Hindlimb muscle (tissue), 1 donor: ENCODE measurements at regions not wholly inside any gene's neighbourhood (a gene's known extent, or its start where the extent isn't known, plus 50 kb on each side); places are given as distances from the start of the nearest gene placed in this dataset.
"Not testable (repeated sequence)": the region's sequence is repeated elsewhere in the genome, so short reads cannot be mapped to it uniquely, and the experiment has no call there.

ENCODE experiments used
- DNase-seq: peaks from one replicate; pipeline ENCODE4 v3.0.0-alpha.2; 2013

DNA sequence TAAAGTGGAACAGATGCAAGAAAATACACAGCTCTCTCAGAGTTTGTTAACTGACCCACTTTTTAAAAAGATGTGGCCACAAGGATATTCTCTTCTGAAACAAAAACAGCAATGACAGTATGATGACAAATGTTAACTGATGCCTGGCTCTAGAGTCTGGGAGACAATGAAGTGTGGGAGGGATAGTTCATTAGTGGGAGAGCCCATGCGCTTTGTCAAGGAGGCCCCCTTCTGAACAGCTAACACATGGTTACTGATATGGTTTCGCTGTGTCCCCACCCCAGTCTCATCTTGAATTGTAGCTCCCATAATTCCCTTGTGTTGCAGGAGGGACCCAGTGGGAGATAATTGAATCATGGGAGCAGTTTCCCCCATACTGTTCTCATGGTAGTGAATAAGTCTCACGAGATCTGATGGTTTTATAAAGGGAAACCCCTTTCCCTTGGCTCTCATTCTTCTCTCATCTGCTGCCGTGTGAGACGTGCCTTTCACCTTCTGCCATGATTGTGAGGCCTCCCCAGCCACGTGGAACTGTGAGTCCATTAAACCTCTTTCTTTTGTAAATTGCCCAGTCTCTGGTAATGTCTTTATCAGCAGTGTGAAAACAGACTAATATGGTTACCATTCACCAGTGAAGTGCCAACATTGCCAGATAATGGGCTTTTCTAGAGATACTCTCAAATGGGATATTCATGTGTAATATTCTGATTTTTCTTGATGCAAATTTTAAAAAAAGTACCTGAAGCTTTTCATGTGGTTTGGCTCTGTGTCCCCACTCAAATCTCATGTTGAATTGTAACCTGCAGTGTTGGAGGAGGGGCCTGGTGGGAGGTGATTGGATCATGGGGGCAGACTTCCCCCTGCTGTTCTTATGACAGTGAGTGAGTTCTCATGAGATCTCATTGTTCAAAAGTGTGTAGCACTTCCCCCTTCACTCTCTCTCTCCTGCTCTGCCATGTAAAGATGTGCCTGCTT, 435.8 kb downstream of the SHISA9 start:
- not testable (repeated sequence) for DNase-seq

DNA sequence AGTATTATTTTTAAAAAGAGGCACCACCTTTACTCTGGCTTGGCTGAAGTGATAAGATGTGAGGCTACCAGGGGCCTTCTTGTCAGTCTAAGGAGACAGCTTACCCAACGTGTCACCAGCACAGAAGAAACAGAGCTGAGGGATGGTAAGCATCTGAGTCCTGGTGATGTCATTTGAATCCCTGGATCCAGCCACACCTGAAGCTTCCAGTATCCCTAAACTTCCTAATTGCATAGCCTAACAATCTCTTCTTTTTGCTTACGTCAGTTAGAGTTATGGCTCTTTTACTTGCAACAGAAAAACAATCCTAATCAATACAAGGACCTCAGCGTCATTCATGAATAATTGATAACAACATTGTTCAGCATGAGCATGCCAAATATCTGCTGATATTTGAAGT, 436.6 kb downstream of the SHISA9 start:
- DNase-seq, result no peak

DNA sequence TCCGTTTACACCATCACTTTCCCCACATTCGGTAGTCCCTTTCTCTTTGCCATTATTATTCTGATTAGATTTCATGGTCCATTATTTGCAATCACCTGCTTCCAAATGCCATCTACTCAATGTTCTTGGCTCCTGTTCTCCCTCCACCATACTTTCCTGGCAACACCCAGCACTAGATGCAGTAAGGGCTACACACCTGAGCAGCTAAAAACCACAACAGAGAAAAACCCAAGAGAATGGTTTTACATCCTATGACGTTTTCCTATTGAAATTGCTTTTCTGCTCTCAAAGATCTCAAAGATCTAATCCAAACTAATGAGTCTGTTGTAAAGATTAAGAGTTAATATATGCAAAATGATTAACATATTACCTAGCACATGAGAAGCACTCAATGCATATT, 441.3 kb downstream of the SHISA9 start:
- DNase-seq, result no peak

DNA sequence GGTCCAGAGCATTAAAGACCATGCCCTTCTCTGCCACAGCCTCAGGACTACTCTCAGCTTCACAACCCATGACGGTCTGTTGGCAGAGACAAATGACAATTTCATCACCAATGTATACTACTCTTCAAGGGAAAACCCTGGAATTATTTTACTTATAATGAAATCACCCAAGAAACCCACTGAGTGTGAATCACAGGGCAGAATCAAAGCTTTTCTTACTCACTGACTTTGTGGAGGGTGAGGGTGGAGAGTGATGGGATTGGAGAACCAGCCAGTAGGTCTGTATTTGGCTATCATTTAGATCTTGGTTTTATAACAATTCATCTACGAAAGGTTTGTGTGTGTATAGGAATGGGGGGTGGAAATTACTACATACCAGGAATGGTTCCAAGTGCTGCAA, 442.6 kb downstream of the SHISA9 start:
- DNase-seq, result no peak

DNA sequence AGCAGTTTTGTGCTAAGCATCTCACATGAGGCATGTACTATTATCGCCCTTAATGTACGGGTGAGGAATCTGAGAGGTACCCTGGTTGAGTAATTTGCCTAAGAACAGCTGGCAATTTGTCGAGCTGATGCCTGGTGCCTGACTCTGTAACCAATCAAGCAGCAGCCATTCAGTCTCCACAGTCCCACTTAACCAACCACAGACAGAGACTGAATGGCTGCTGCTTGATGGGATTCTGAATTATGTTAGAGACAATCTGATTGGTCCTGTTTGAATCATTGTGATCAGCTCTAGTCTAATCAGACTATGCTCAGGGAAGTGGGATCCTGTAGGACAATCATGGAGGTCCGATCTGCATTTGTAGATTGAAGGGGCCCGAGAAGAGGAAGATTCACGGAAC, 447.0 kb downstream of the SHISA9 start:
- no peak for DNase-seq

DNA sequence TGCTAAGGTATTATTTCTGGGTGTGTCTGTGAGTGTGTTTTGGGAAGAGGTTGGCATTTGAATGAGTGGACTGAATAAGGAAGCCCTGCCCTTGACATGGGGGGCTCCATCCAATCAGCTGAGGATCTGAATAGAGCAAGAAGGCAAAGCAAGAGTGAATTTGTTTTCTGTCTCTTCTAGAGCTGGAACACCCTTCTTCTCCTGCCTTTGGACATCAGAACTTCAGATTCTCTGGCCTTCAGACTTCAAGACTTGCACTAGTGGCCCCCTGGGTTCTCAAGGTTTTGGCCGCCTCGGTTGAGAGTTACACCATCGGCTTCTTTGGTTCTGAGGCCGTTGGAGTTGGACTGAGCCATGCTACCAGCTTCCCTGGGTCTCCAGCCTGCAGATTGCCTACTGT, 448.6 kb downstream of the SHISA9 start:
- no peak for DNase-seq

DNA sequence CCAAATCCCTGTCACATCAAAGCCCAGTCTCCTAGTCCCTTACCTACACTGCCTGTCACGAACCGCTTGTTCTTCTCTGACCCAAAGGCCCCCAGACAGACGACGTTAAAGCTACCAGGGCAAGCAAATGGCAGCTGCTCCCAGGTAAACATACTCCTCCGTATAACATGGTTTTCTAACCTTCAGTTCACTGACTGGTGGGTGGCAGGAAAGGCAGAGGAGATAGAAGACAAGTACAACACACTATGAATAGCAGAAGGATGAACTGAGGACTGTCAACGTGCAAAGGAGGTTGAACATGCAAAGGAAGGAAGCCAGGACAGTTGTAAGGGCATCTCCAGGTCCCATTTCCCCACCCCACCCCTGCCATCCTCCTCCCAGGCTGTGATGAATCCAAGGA, 449.8 kb downstream of the SHISA9 start:
- no peak for DNase-seq

DNA sequence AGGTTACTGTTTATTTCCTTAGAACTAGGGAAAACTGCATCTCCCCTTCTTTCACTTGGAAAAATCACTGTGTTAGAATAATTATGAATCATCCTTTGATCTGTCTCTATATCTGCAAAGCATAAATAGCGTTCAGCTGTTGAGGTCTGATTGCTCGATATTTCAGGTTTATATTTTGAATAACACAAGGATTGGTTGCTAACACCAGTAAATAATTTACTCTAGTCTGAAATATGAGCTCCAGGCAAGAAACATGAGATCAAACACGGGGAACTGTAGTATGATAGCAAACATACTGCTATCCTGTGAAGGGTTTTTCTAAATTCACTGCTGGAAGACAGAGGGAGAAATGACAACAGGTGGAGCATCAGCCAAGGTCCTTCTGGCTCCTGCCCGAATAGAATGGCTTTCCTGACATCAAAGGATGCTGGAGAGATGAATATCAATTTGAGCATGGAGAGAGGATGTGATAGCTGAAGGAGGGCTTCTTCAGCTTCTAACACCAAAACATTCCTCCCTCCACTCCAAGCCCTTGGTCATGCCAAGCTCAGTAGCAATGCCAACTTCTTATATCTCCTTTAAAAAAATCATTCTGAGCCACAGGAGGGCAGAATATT, 450.3 kb downstream of the SHISA9 start:
- no peak for DNase-seq

DNA sequence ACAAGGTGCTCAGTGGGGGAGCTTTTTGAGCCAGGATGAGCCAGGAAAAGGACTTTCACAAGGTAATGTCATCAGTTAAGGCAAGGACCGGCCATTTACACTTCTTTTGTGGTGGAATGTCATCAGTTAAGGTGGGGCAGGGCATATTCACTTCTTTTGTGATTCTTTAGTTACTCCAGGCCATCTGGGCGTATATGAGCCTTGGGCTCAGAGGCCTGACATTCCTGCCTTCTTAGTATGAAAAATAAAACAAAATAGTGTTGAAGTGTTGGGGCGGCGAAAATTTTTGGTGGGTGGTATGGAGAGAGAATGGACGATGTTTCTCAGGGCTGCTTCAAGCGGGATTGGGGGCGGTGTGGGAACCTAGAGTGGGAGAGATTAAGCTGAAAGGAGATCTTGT, 451.4 kb downstream of the SHISA9 start:
- DNase-seq, result not testable (repeated sequence)

DNA sequence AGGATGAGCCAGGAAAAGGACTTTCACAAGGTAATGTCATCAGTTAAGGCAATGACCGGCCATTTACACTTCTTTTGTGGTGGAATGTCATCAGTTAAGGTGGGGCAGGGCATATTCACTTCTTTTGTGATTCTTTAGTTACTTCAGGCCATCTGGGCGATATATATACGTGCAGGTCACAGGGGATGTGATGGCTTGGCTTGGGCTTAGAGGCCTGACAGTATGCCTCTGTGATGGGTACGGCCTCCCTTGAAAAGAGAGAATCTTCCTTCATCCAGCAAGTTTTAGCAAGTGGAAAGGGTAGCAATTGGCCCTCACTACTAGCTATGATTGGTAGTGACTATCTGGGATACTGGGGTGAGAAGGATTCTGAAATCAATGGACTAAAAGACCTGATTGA, 456.4 kb downstream of the SHISA9 start:
- not testable (repeated sequence) for DNase-seq

DNA sequence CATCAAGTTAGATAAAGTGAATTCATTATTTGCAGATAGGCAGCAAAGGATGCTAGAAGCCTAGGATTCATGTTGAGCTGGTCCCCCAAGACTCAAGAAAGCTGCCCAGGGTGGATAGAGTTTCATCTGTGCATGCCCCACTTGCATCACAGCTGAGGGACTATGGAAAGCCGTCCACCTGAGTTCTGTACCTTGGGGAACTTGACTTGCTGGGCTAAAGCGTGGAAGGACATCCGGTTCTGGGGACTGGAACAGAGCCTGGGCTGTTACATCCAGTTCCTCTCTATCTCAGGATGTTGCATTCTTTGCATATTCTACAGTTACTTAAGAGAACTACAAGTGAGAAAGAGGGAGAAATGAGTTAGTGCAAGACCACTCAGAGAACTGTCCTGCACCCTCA, 458.4 kb downstream of the SHISA9 start:
- DNase-seq, result no peak

DNA sequence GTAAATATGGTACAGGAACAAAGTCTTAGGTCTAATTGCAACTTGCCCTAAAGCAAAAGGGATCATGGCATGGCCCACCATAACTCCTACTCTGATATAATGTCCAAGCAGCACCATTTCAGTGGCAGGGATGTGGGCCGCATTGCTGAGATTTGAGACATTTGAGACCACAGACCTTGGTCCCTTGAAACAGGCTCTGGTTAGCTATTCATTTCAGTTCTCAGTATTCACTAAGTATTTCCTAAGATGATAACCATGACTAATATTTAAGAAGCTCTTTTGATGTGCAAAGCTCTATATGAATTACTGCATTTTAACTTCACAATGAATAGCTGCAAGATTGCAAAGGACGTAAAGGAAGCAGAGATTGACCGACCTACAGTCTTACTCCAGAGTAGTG, 471.0 kb downstream of the SHISA9 start:
- no peak for DNase-seq

DNA sequence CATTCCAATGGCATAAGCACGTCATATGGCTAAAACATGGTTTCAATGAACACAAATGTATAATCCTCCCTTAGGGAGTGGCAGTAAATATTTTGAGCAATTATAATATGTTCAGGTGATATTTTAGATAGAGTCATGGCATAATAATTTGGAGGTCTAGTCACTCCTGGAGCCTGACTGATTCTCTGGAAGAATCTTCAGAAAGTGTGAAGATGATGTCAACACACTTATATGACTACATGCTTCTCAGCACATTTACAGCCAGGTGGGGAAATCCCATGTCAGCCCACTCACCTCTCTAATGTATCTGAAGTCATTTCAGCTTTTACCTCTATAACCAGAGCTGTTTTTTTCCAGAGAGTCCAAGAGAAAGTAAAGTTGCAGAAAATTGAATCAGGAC, 474.8 kb downstream of the SHISA9 start:
- DNase-seq, result no peak

DNA sequence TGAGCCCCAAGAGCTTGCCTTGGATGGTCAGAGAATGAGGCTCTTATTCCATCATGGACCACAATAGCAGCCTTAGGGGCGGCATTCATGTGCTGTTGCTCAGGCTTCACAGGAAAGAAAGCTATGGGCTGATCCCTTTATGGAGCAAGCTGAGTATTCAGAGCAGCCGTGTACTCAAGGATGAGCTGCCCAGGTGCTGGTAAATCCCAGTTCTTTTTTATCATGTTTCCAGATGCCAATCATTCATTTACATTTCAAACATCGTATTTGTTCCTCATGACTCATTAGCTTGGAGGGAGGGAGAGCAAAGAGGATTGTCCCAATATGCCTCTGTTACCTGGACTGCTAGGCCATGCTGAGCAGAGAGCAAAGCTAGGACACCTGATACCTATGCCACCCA, 475.7 kb downstream of the SHISA9 start:
- DNase-seq, result no peak

DNA sequence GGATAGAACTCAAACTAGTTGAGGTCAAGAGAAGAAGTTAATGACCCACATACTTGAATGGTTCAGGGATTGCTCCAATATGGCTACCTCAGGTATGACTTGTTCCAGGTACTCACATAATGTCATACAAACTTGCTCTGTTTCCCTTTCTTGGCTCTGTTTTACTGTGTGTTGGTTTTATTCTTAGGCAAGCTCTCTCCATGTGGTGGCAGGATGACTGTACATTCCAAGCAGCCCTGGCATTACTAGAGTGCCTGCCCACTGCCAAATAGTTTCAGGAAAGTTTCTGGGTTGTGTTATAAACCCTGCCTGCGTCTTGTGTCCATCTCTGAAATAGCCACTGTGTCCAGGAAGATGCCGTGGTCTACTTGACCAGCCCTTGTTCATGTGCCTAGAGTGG, 476.8 kb downstream of the SHISA9 start:
- no peak for DNase-seq

DNA sequence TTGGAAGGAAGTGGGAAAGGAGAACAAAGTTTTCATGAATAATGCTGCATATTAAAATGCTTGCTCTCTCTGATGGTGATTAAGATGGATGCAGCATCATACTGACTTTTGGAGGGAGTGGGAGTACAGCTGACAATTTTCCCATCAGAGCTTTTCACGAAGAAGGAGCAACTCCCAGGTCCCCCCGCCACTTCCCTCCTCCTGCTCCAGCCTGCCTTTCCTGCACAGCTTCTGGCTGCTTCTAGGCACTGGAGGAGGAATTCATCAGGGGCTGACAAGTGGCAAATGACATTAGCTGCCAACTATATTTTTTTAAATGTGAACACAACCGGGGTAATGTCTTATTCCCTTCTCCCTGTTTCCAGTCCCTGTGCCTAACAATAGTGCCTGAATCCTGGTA, 477.9 kb downstream of the SHISA9 start:
- no peak for DNase-seq

DNA sequence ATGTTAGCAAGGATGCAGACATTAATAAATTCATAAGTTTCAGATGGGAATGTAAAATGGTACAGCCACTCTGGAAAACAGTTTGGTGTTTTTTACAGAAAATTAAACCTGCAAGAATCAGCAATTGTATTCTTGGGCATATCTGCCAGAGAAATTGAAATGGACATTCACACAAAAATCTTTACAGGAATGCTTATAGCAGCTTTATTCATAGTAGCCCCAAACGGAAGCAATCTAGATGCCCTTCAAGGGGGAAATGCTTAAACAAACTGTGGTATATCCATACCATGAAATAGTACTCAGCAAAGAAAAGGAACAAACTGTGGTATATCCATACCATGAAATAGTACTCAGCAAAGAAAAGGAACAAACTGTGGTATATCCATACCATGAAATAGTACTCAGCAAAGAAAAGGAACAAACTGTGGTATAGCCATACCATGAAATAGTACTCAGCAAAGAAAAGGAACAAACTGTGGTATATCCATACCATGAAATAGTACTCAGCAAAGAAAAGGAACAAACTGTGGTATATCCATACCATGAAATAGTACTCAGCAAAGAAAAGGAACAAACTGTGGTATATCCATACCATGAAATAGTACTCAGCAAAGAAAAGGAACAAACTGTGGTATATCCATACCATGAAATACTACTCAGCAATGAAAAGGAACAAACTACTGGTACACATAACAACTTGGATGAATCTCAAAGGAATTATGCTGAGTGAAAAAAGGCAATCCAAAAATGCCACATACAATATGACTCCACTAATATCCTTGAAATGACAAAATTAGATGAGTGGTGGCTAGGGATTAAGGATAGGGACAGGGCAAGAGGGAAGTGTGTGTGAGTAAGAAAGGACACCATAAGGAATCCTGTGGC, 484.0 kb downstream of the SHISA9 start:
- DNase-seq, result not testable (repeated sequence)

DNA sequence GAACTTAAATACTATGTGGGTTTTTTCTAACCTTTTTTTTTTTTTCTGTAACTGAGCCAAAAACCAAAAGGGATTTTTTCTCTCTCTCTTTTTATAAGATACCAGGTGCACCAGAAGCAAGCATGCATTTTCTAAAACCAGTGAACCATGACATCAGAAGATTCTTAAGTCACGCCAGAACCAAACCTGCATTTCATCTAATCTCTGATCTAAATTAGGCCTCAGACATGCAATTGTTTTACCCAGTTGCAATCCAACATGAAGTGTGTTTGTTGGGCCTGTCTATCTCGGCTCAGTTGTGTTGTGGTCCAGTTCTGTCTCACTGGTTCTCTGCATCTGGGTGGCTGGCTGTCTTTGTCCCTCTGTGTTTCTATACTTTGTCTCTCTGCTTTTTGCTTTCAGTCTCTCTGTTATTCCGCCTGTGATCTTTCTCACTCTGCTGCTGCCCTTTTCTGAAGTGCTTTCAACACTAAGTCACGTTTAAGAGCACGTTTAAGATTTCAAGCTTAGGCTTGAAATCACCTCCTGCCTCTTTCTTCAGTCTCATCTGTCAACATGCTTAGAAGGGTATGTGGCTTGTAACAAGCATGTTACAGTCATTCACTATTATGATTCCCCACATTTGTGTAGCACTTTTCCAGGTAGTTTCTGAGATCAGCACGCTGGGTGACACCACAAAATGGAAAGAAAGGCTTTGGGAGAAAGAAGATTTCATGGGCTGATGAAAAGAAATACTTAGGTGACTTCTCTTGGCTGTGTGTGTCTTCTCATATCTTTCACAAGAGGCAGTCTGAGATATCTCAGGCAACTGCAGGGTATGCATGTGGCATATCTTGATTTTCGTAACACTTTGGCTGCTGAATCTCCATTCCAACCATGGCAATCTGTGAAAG, 488.9 kb downstream of the SHISA9 start:
- DNase-seq, result no peak

DNA sequence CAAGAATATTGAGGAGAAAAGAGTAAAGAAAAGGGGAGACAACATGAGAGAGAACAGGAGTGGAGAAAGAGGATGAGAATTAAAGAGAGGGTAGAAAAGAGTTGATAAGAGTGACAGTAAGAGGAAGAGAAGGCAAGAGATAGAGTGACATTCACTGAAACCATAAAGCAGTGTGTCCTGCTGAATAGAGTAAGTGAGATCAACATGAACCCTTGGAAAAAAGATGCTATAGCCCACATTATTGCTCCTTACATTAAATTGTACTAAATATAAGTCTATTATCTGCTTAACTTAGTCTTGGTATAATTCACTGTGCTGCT, 489.5 kb downstream of the SHISA9 start:
- DNase-seq, result no peak

DNA sequence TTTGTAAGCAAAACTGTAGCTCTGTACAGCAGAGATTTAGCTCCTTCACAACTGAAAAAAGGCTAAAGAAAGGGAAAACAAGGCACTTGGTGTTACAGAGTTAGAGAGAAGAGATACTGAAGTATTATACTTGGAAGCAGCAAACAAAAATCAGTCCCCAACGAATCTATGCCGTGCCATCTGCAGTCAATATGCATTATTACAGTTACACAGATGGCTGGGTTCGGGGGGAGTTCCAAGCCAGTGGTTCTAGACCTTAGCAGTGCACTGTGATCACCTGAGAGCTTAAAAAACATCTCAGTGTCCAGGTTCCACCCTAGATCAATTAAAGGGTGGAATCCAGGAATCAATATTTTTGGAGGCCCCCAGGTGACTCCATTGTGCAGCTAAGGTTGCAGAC, 489.9 kb downstream of the SHISA9 start:
- no peak for DNase-seq

DNA sequence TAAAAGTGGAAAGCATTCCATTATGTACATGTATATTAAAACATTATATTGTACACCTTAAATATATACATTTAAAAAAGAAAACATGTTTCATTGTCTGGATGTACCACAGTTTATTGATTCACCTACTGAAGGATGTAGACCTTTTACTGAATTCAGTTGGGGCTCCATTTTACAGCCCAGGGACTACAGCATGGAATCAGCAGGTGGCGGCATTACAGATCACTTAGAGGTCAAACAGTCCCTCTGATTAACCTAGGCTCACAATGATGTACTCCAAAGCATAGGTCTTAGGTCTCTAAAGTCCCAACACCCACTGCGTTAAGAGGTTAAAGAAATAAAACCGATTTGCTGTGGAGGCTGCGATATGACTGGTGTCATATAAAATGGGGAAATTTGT, 490.9 kb downstream of the SHISA9 start:
- no peak for DNase-seq

DNA sequence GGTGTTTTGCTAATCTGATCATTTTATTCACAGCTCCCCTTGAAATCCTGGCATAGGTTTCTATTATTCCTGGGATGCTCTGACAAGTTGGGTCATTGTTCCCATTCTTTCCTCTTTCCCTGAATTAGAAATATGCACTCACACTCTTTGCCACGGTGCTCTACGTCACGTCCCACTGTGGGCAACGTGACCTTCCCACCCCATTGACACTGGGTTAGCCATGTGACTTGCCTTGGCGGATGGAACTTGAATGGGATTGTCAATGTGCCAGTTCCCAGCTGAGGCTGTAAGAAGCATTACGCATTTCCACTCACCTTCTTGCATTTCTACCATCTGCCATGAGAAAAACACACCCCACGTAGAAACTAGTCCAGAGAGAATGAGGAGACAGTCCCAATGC, 492.4 kb downstream of the SHISA9 start:
- DNase-seq, result no peak
